Iris pigment epithelial cell (primary cell): ENCODE measurements at regions not wholly inside any gene's neighbourhood (a gene's known extent, or its start where the extent isn't known, plus 50 kb on each side); places are given as distances from the start of the nearest gene placed in this dataset.

ENCODE experiments used
- DNase-seq: peaks from one replicate; pipeline ENCODE4 v3.0.0-alpha.2; 2011; ENCODE audit warnings: low read depth

DNA sequence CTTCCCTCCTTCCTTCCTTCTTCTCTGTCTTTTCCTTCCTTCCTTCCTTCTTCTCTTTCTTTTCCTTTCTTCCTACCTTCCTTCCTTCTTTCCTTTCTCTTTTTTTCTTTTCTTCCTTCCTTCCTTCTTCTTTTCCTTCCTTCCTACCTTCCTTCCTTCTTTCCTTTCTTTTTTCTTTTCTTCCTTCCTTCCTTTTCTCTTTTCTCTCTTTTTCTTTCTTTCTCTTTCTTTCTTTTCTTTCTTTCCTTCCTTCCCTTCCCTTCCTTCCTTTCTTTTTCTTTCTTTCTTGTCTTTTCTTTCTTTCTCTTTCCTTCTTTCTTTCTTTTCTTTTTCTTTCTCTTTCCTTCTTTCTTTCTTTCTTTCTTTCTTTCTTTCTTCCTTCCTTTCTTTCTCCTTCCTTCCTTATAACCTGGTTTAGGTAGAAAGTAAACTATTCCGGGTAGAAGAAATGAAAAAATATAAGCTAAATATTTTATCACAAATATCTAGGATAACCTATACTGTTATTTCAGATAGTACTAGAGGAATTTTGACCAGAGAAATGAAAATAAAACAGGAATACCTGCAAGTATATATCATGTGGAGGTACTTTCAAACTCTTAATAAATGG, 1741.8 kb upstream of the CDH9 start:
- DNase-seq: no peak

DNA sequence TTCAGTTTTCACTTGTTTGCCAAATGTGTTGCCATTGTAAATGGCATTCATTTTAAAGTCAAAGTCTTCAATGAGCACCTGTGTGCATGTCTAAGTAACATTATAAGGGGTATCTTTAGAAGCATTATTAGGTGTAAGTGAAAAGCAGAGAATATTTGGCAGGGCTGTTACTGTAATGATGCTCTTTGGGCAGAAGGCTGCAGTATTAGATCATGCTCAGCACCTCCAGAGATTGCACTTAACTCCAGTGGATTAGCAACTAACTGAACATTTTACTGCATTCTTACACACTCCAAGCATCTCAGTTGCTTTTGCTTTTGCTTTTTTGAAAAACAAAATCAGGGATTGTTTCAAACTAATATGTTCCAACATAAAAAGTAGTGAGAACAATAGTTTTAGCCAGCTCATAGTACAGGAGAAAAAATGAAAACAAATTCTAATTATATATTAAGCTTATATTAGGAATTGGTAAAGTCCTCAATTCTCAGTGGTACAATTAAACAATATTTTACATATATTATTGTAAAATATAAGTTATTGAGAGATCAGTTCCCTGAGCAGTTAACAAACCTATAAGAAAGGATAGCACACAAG, 1740.9 kb upstream of the CDH9 start:
- peak; percentile 5 for DNase-seq

DNA sequence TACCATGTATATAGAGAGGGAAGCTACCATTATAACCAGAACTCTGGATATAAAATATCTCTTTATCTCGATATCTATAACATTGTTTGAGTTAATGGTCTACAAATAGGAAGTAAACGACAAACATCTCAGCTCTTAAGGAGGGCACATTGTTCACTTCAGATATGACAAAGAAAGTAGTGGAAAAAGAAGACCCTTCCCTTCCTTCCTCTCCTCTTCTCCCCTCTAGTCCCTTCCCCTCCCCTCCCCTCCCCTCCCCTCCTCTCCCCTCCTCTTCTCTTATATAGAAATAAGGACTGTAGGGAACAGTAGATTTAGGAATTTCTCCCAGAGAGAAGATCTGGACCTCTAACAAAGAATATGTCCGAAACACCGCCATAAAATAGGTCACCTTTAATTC, 1731.9 kb upstream of the CDH9 start:
- DNase-seq: no peak

DNA sequence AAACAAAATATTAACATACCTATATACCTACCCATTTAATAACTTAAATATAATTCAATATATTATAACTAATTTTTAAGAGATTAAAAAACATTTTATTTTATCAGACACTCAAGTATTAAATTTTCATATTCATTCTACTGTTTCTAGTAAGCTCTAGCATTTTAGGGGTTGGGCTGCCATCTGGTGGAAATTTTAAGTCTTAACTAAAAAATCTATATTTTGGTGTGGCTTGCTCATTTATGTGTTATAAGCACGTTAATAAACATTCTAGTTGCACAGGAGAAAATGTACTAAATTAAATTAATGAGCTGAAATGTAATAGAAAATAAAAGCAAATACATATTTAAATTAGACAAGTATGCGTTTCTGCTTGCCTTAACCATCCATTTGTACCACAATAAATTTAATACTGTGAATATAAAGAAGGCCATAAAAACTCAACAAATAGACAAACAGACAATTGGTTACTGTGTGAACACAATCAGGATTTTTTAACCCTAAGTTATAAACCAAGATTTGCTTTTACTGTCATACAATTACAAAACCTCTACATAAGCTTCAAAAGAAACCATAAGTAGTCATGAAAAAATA, 1728.3 kb upstream of the CDH9 start:
- peak; percentile 61 for DNase-seq

DNA sequence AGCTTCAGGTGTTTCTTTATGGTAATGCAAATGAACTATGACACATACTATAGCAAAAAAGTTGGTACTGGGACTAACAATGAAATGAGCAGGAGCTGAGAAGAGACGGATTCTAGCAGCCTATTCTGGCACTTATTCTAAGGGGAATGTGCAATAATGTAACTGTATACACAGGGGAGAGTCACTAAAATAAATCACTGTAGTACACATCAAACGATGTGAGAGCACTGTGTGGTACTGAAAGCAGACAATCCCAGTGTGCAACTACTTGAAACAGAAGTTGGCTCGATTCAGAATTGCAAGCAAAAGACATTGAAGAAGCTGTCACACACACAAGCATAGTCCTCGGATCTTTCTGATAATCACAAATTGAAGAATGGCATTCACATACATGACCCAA, 1713.0 kb upstream of the CDH9 start:
- DNase-seq: no peak

DNA sequence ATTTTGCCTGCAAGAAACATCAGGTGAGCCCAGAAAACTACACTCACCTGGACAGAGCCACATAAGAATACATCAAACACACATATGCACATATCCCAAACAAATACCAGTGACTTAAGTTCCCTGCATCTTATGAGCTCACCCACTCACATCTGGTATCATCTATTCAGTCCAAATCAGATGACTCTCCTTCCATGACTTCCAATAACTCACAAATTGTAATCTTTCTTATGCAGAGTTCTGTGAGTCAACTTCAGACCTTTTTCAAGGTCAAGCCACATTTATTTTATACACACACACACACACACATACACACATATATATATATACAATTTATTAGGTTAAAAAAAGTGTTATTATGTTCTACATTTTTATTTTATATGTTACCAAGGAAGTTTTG, 1711.9 kb upstream of the CDH9 start:
- DNase-seq: peak; percentile 32

DNA sequence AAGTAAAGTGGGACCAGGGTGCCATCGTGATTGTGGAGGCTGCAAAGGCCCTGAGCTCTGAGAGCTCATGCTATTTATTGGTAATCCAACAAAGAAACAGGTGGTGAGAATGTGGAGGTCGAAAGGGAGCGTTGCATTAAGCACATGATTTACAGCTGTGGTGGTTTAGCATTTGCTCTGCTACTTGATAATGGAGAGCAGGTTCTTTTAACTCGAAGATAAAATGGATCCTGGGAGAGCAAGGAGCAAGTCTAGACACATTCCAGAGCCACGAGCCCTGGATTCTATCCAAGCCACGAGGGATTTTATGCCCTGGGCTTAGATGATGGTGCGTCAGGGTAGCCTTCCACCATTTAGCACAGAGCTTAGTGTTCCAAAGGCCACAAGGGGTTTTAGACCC, 1710.1 kb upstream of the CDH9 start:
- peak; percentile 7 for DNase-seq

DNA sequence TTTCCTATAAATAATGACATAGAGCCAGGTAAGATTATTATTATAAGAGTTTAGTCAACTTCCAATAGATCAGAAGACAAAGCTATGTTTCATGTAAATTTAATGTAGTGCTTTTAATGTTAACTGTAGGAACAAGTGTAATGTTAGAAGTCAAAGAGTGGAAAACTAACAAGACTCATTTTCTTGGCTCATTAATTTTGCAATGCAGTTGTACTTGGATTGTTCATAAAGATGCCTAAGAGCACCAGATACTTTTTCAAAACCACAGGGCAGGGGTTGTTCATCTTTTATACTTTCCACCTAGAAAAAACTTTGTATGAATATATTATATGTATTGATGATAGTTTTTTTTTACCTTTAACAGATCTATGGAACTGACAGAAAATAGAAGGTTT, 1705.3 kb upstream of the CDH9 start:
- no peak for DNase-seq

DNA sequence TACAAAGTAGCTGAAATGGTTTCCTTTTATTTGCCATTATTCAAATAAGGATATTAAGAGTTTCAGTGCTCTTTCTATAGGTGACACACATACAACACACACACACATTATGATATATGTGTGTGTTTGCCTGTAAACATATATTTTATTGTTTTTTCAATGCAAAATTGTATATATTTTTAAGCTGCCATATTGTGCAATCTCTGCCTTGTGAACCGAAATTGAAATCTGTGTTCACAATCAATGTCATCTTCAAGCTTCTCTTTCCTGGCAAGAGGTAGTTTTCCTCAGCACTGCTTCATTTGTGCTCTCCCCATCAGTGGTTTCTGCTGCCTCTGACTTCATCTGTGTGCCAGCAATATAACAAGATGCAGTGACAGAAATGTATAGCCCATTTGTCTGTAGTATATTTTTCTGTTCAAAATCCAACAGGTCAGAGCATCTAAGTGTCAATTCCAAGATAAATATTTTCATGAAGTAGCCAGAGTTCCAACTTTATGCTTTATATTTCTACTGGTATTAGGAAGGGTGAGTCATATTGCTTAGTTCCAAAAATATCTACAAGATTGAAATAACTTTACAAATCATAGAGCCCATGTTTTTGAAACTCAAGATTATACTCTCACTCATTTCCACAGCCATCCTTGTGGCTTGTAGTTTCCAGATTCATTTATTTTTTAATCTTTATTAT, 1704.8 kb upstream of the CDH9 start:
- peak; percentile 32 for DNase-seq

DNA sequence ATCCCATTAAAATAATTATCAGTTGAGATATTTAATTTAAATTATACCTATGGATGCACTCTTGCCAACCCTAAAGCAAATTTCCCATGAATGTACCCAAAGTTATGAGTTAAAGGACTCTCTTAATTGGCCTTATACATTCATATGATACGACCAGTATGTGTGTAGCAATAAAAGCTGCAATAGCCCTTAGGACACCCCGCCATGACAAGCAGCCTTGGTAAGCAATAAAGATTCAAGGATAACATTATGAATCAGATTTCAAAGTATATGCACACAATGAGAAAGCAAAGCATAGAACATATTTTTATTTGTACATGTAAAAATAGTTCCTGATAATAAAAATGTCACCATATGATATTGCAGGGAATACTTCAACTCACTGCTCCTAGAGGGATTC, 1699.3 kb upstream of the CDH9 start:
- no peak for DNase-seq

DNA sequence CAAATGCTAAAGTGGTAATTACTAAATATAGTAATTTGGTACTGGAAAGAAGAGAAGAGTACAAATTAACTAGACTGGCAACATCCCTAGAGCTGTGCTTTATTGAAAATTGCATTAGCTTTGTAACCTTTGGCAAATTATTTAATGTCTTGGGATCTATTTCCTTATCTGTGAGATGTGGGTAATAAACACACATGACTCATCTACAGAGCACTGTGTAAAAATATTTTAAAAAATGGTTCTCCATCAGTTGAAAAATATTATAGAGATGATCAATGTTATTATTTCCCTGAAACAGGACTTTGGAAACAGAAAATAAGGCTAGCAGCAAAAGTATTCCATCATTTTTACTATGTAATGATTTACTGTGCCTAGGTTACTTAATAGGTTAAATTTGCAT, 1698.8 kb upstream of the CDH9 start:
- no peak for DNase-seq

DNA sequence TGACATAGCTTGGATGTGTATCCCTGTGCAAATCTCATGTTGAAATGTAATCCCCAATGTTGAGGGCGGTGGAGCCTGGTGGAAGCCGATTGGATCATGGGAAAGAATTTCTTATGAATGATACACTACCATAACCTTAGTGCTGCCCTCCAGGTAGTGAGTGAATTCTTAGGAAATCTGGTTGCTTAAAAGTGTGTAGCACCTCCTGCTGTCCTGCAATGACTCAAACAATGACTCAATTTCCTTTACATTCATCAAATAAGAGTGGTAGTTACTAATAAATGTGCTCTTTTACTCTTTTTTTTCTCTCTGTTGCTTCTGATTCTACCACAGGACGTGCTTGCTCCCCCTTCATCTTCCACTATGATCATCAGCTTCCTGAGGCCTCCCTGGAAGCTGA, 1696.0 kb upstream of the CDH9 start:
- peak; percentile 62 for DNase-seq

DNA sequence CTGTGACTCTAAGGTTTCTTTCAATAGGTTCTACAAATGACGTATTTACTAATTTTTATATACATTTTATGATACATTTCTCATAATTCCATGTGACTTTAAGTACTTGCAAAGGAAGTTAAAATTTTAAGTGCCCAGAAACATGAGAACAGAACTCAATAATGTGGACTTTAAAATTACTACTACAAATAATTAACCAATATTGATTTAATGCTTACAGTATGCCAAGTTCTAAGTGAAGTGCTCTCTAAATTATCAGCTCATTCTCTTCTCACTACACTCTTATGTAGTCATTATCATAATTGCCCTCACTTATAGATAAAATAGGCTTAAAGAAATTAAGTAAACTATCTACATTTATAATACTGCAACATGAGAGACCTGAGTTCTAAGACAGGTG, 1690.7 kb upstream of the CDH9 start:
- no peak for DNase-seq

DNA sequence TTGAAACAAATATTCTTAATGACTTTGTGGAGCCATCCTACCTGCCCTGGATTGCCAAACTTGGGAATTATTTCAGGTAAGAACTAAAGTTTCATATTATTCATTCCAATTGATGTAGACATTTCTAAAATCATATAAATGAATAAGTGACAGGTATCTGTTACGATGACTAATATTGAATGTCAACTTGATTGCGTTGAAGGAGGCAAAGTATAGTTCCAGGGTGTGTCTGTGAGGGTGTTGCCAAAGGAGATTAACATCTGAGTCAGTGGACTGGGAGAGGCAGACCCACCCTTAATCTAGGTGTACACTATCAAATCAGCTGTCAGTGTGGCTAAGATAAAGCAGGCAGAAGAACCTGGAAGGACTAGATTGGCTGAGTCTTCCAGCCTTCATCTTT, 1688.4 kb upstream of the CDH9 start:
- DNase-seq: no peak

DNA sequence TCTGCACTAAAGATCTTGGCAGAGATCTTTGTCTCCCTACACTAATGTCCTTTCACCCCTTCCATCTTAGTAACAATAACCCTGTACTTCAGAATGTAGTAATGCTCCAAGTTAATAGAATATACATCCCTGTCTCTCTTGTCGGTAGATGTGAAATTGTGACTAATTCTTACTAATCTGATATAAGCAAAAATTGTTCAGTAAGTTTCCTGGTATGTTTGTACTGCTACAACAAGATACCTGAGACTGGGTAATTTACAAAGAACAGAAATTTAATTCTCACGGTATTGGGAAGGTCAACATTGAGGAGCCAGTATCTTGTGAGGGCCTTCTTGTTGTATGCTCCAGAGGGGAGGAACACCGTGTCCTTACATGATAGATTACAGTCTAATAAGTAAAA, 1686.6 kb upstream of the CDH9 start:
- DNase-seq: no peak

DNA sequence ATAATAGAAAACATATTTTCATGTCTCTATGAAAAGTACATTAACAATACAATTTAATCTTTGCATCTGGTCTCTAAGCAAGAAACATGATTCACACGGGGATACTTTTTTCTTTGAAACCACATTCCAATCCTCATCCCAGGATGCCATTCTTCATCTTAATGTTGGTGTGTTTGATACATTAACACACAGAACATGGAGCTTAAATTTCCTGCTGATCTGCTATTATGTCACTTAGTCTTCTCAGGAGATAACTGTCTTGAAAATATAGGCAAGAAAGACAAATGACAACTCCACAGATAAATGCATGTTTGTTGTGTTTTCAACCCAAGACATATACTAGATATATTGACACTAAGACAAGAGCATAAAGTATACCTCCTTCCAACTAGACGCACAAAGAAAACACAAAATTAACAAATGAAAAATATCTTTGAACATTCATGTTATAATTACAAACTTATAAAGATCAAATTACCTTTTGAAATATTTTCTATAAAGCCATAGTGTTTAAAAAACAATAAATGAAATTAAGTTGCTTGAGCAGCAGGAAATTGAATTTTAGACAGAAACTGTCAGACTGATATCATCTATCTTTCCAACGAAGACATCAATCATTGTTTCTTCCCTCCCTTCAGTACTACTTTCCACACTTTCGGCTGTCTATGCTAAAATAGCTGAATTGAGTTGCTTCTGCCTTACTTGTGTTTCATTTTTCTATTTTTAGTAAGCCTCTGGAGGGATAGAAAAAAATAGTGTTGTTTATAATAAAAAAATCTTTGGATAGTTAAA, 1676.7 kb upstream of the CDH9 start:
- no peak for DNase-seq

DNA sequence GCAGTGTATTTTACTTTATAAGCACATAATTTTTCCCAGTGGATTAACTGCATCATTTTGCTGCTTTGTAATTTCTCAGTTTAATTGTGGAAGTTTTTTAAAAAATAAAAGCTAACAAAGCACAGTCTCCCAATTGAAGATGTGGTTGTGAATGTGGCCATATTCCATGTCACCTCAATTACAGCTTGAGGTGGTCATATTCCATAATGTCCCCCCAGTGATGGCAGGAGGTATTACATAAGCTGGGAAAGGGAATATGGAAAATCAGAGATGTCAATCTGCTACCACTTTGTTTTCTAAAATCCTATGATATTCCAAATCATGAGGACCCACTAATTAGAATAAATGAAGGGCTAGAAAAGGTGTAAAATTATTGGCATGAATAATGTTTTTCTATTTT, 1672.0 kb upstream of the CDH9 start:
- no peak for DNase-seq

DNA sequence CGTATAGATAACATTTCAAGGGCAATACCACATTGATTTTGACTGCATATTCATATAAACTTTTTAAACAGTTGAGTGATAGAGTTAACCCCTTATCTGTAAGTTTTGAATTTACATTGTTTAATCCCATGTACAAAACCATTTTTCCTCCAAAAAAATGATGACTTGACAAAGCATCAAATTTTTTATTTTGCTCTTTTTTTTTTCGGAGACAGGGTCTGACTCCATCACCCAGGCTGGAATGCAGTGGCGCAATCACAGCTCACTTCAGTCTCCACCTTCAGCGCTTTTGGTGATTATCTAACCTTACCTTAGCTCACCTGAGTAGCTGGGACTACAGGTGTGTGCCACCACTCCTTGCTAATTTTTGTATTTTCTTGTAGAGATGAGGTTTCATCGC, 1670.1 kb upstream of the CDH9 start:
- no peak for DNase-seq

DNA sequence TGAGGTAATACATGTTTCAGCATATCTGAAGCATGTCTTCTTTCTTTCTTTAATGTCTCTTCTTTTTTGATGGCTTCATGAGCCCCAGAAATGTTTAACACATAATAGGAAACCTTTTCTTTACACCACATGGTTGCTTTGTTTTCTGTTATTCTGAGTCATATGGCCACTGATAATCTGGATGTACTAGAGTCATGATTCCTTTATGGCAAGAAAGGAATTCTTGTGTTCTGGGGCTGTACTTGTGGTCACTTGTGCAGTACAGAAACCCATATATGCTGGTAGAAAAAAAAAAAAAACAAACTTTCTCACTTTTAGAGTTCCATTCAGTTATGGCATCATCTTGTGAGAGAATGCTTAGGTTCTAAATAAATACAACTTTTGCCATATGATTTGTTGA, 1669.3 kb upstream of the CDH9 start:
- DNase-seq: peak; percentile 42

DNA sequence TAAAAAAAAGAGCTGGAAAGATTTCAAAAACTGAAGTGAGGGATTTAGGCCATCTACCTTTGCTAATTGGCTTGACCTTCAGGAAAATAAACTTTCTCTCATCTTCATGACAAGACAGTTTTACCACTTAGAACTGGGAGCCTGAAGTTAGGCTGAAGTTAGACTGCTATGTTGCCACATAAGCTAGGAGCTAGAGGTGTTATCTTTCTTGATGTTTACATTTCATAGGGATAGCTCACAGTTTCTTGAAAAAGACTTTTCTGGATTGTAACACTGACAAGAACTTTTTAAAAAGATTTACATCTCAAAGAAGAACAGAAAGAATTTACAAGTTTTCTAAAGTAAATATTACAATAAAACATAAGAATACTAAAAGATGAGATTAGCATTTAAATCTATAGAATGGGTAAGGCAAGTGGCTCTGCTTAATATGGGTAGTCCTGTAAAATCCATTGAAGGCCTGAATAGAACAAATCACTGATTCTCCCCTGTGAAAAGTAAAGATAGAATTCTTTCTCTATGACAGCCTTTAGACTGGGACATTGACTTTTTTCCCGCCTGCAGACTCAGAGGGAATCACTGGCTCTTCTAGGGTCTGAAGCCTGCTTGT, 1665.4 kb upstream of the CDH9 start:
- DNase-seq: peak; percentile 65

DNA sequence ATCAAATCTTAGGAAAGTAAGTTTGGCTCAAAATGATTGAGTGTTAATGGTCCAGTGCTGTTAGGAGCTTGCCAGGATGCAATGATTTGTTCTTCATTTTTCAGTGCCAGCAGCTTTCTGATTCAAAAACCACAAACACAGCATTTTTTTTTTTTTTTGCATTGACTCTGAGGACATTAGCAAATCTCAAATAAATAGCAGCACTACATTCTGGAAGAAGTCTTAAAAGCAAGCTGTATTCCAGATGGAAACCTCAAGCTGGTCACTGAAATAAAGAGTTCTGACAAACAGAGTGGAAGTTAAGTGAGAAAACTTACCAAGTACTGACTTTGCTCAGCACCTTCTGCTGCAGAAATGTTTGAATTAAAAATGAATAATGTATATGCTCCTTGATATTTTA, 1653.1 kb upstream of the CDH9 start:
- no peak for DNase-seq

DNA sequence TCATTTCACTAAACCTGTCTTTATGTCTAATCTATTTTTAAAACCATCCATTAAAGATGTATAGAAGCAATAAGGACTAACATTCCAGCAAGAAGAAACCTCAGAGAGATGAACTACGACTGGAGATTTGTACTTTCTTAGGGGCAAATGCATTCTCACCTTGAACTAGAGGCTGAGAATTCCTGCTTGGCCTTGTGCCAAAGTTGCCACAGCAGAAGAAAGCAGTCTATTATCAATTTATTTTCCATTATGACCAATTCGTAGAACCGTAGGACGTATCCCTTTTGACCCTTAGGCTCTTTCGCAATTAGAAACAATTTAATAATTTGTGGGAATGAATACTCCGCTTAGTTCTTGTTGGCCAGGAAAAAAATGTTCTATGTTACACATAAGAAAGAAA, 1647.4 kb upstream of the CDH9 start:
- no peak for DNase-seq
